ENCODE measurements at regions not wholly inside any gene's neighbourhood (a gene's known extent, or its start where the extent isn't known, plus 50 kb on each side); places are given as distances from the start of the nearest gene placed in this dataset.

DNA sequence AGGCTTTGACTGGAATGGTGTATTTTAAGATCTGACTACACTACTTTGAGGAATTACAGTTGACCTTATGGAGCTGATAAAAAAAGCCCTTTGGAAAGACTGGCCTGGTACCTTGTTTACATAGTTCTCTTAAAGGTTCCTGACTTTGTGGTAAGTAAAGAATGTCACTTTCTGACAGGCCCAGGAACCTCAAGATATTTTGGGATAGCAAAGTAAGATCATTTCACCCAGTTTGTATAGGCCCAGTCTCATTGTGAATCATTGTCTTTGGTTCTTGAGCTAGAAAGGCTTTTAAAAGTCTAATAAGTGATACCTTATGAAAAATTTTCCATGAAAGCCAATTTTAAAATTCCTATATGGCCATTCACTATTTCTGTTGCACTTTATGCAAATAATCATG is 316.3 kb upstream of the LRRTM4 start:
- Histone ChIP-seq H3K4me3 (ENCODE audit: low read length in 2 of 2) (no peak overlapping the region), H3K9me3 (replicated peaks in 1 of 2; ENCODE audit: control insufficient read depth in 2 of 2, insufficient read depth in 1 of 2, low read depth in 1 of 2, low read length in 2 of 2) (peaks cover 5 to 13% of the 10 kb centered on the region in 2 donors)

DNA sequence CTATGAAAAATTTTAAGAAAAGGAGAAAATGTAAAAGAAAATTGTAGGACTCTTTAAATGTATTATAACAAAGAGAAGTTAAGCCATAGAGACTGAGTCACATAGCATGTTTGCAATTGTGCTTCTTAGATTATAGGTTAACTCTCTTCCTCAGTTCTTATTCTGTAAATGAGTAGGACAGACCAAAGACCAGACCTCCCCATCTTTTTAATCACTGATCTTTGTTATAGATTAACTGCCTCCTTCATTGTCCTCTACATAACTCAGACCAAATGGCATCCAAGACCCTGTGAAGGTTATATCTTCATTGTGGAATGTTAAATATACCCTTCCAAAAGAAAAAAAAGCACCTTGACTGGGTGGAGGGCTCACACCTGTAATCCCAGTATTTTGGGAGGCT is 316.9 kb upstream of the LRRTM4 start:
- H2AFZ ChIP-seq (ENCODE audit: low read length), result no peak overlapping the region
- H3K9ac ChIP-seq (ENCODE audit: low read depth, low read length, poor library complexity), result no peak overlapping the region
- no peak overlapping the region for H2BK15ac ChIP-seq (ENCODE audit: low read length)
- no peak overlapping the region for H2BK120ac ChIP-seq (ENCODE audit: low read depth, low read length)
- H3K4ac ChIP-seq (ENCODE audit: low read length), result no peak overlapping the region
- no peak overlapping the region for H2BK5ac ChIP-seq (ENCODE audit: low read length)
- H3K27me3 ChIP-seq (ENCODE audit: control insufficient read depth in 3 of 3, insufficient read depth in 3 of 3, low read depth in 1 of 3, low read length in 3 of 3), result no peaks in the 10 kb centered on the region
- H3K36me3 ChIP-seq (replicated peaks in 1 of 2; ENCODE audit: control insufficient read depth in 2 of 2, insufficient read depth in 2 of 2, low read length in 2 of 2), result no peaks in the 10 kb centered on the region
- H3K23ac ChIP-seq (ENCODE audit: low read depth, low read length, poor library complexity), result no peak overlapping the region
- no peak overlapping the region for H3K18ac ChIP-seq (ENCODE audit: low read length)
- no peak overlapping the region for H3K4me3 ChIP-seq (ENCODE audit: low read length in 2 of 2)
- H3K27ac ChIP-seq (replicated peaks; ENCODE audit: low read length), result no peak overlapping the region
- no peak for DNase-seq (ENCODE audit: low spot score)
- H3K14ac ChIP-seq (ENCODE audit: low read length), result no peak overlapping the region
- H3K79me1 ChIP-seq (ENCODE audit: low read depth, low read length), result no peaks in the 10 kb centered on the region
- H3K9me3 ChIP-seq (replicated peaks in 1 of 2; ENCODE audit: control insufficient read depth in 2 of 2, insufficient read depth in 1 of 2, low read depth in 1 of 2, low read length in 2 of 2), result peaks cover 5 to 10% of the 10 kb centered on the region in 2 donors
- H4K91ac ChIP-seq (ENCODE audit: low read depth, low read length, poor library complexity), result no peak overlapping the region
- no peaks in the 10 kb centered on the region for H3K4me1 ChIP-seq (ENCODE audit: control insufficient read depth in 2 of 2, insufficient read depth in 1 of 2, low read depth in 1 of 2, low read length in 2 of 2)
- H2AK5ac ChIP-seq (ENCODE audit: low read depth, low read length), result no peak overlapping the region
- H2BK12ac ChIP-seq (ENCODE audit: low read length), result no peak overlapping the region
- no peak overlapping the region for H4K8ac ChIP-seq (ENCODE audit: low read depth, low read length)
- no peak overlapping the region for H3K4me2 ChIP-seq (ENCODE audit: insufficient read depth, low read length, poor library complexity, severe bottlenecking)

More for the DNA sequence above, 316.3 kb upstream of the LRRTM4 start:
- H4K91ac ChIP-seq (ENCODE audit: low read depth, low read length, poor library complexity), result no peak overlapping the region
- DNase-seq (ENCODE audit: low spot score), result no peak
- H3K79me1 ChIP-seq (ENCODE audit: low read depth, low read length), result no peaks in the 10 kb centered on the region
- H2AFZ ChIP-seq (ENCODE audit: low read length), result no peak overlapping the region
- H3K27ac ChIP-seq (replicated peaks; ENCODE audit: low read length), result no peak overlapping the region
- H3K4me1 ChIP-seq (ENCODE audit: control insufficient read depth in 2 of 2, insufficient read depth in 1 of 2, low read depth in 1 of 2, low read length in 2 of 2), result no peaks in the 10 kb centered on the region
- H3K27me3 ChIP-seq (ENCODE audit: control insufficient read depth in 3 of 3, insufficient read depth in 3 of 3, low read depth in 1 of 3, low read length in 3 of 3), result no peaks in the 10 kb centered on the region
- no peak overlapping the region for H4K8ac ChIP-seq (ENCODE audit: low read depth, low read length)
- H3K23ac ChIP-seq (ENCODE audit: low read depth, low read length, poor library complexity), result no peak overlapping the region
- H2AK5ac ChIP-seq (ENCODE audit: low read depth, low read length), result no peak overlapping the region
- no peak overlapping the region for H3K9ac ChIP-seq (ENCODE audit: low read depth, low read length, poor library complexity)
- no peaks in the 10 kb centered on the region for H3K36me3 ChIP-seq (replicated peaks in 1 of 2; ENCODE audit: control insufficient read depth in 2 of 2, insufficient read depth in 2 of 2, low read length in 2 of 2)
- no peak overlapping the region for H2BK15ac ChIP-seq (ENCODE audit: low read length)
- no peak overlapping the region for H2BK12ac ChIP-seq (ENCODE audit: low read length)
- no peak overlapping the region for H3K18ac ChIP-seq (ENCODE audit: low read length)
- H3K4me2 ChIP-seq (ENCODE audit: insufficient read depth, low read length, poor library complexity, severe bottlenecking), result no peak overlapping the region
- H2BK120ac ChIP-seq (ENCODE audit: low read depth, low read length), result no peak overlapping the region
- H3K4ac ChIP-seq (ENCODE audit: low read length), result no peak overlapping the region
- no peak overlapping the region for H3K14ac ChIP-seq (ENCODE audit: low read length)
- H2BK5ac ChIP-seq (ENCODE audit: low read length), result no peak overlapping the region

DNA sequence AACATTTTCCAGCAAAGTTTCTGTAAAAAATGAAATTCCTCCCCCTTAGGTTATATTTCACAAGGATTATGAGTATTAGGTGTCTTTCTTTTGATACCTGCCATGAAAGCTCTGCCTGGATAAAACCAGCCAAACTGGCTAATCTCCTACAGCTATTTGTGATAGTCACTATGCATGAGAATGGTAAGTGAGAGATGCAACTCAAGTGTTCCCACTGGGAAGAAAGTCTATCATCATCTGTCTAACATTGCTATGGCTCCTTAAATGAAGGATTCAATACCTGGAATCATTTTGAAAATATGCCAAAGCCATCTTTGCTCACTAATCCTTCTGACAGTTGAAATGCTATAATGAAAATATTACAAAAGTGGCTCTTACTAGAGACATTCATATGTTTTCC is 339.9 kb upstream of the LRRTM4 start:
- H3K14ac ChIP-seq (ENCODE audit: low read length), result no peak overlapping the region
- no peaks in the 10 kb centered on the region for H3K27me3 ChIP-seq (ENCODE audit: control insufficient read depth in 3 of 3, insufficient read depth in 3 of 3, low read depth in 1 of 3, low read length in 3 of 3)
- H2BK15ac ChIP-seq (ENCODE audit: low read length), result no peak overlapping the region
- H3K27ac ChIP-seq (replicated peaks; ENCODE audit: low read length), result no peak overlapping the region
- H3K4me1 ChIP-seq (ENCODE audit: control insufficient read depth in 2 of 2, insufficient read depth in 1 of 2, low read depth in 1 of 2, low read length in 2 of 2), result no peaks in the 10 kb centered on the region
- H4K91ac ChIP-seq (ENCODE audit: low read depth, low read length, poor library complexity), result no peak overlapping the region
- no peaks in the 10 kb centered on the region for H3K79me1 ChIP-seq (ENCODE audit: low read depth, low read length)
- H3K4me3 ChIP-seq (ENCODE audit: low read length in 2 of 2), result no peak overlapping the region
- H4K8ac ChIP-seq (ENCODE audit: low read depth, low read length), result no peak overlapping the region
- H3K9me3 ChIP-seq (replicated peaks in 1 of 2; ENCODE audit: control insufficient read depth in 2 of 2, insufficient read depth in 1 of 2, low read depth in 1 of 2, low read length in 2 of 2), result peaks cover 0 to 2% of the 10 kb centered on the region in 2 donors
- H3K36me3 ChIP-seq (replicated peaks in 1 of 2; ENCODE audit: control insufficient read depth in 2 of 2, insufficient read depth in 2 of 2, low read length in 2 of 2), result no peaks in the 10 kb centered on the region
- H2BK5ac ChIP-seq (ENCODE audit: low read length), result no peak overlapping the region
- H2AK5ac ChIP-seq (ENCODE audit: low read depth, low read length), result no peak overlapping the region
- no peak for DNase-seq (ENCODE audit: low spot score)
- H2BK12ac ChIP-seq (ENCODE audit: low read length), result no peak overlapping the region
- H2BK120ac ChIP-seq (ENCODE audit: low read depth, low read length), result no peak overlapping the region
- H3K4me2 ChIP-seq (ENCODE audit: insufficient read depth, low read length, poor library complexity, severe bottlenecking), result no peak overlapping the region
- H3K4ac ChIP-seq (ENCODE audit: low read length), result no peak overlapping the region
- no peak overlapping the region for H3K18ac ChIP-seq (ENCODE audit: low read length)
- H3K23ac ChIP-seq (ENCODE audit: low read depth, low read length, poor library complexity), result no peak overlapping the region
- no peak overlapping the region for H3K9ac ChIP-seq (ENCODE audit: low read depth, low read length, poor library complexity)
- no peak overlapping the region for H2AFZ ChIP-seq (ENCODE audit: low read length)

DNA sequence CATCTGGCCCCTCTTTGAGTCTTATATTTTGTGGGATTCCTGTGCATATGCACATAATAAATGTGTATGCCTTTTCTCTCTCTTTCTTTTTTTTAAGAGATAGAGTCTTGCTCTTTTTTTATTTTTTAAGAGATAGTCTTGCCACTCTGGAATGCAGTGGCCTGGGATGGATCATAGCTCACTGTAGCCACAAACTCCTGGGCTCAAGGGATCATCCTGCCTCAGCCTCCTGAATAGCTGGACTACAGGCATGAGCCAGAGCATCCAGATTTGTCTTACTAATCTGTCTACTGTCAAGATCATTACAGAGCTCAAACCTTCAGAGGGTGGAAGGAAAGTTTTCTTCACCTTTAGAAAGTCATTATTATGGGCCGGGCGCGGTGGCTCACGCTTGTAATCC is 342.2 kb upstream of the LRRTM4 start:
- H4K91ac ChIP-seq (ENCODE audit: low read depth, low read length, poor library complexity), result no peak overlapping the region
- DNase-seq (ENCODE audit: low spot score), result no peak
- no peaks in the 10 kb centered on the region for H3K27me3 ChIP-seq (ENCODE audit: control insufficient read depth in 3 of 3, insufficient read depth in 3 of 3, low read depth in 1 of 3, low read length in 3 of 3)
- H3K4ac ChIP-seq (ENCODE audit: low read length), result no peak overlapping the region
- H2BK120ac ChIP-seq (ENCODE audit: low read depth, low read length), result no peak overlapping the region
- H4K8ac ChIP-seq (ENCODE audit: low read depth, low read length), result no peak overlapping the region
- no peak overlapping the region for H3K4me2 ChIP-seq (ENCODE audit: insufficient read depth, low read length, poor library complexity, severe bottlenecking)
- no peak overlapping the region for H3K18ac ChIP-seq (ENCODE audit: low read length)
- H3K9ac ChIP-seq (ENCODE audit: low read depth, low read length, poor library complexity), result no peak overlapping the region
- no peaks in the 10 kb centered on the region for H3K9me3 ChIP-seq (replicated peaks in 1 of 2; ENCODE audit: control insufficient read depth in 2 of 2, insufficient read depth in 1 of 2, low read depth in 1 of 2, low read length in 2 of 2)
- WGBS, 2 donors (ENCODE audit: extremely low coverage in 2 of 2, insufficient read length in 2 of 2, insufficient replicate concordance in 1 of 2), result no CpG with 5 or more reads among the region's 4 CpGs
- no peak overlapping the region for H3K14ac ChIP-seq (ENCODE audit: low read length)
- H3K79me1 ChIP-seq (ENCODE audit: low read depth, low read length), result no peaks in the 10 kb centered on the region
- no peak overlapping the region for H2BK15ac ChIP-seq (ENCODE audit: low read length)
- no peak overlapping the region for H3K27ac ChIP-seq (replicated peaks; ENCODE audit: low read length)
- no peak overlapping the region for H2BK5ac ChIP-seq (ENCODE audit: low read length)
- H2AK5ac ChIP-seq (ENCODE audit: low read depth, low read length), result no peak overlapping the region
- no peaks in the 10 kb centered on the region for H3K4me1 ChIP-seq (ENCODE audit: control insufficient read depth in 2 of 2, insufficient read depth in 1 of 2, low read depth in 1 of 2, low read length in 2 of 2)
- H3K23ac ChIP-seq (ENCODE audit: low read depth, low read length, poor library complexity), result no peak overlapping the region
- no peak overlapping the region for H2AFZ ChIP-seq (ENCODE audit: low read length)
- H3K4me3 ChIP-seq (ENCODE audit: low read length in 2 of 2), result no peak overlapping the region
- H3K36me3 ChIP-seq (replicated peaks in 1 of 2; ENCODE audit: control insufficient read depth in 2 of 2, insufficient read depth in 2 of 2, low read length in 2 of 2), result no peaks in the 10 kb centered on the region
- no peak overlapping the region for H2BK12ac ChIP-seq (ENCODE audit: low read length)
